Esophagus squamous epithelium (tissue), 4 donors: ENCODE measurements at regions not wholly inside any gene's neighbourhood (a gene's known extent, or its start where the extent isn't known, plus 50 kb on each side); places are given as distances from the start of the nearest gene placed in this dataset.

Experiments used
- POLR2A ChIP-seq, 4 donors: fragments of 450-650 bp; IDR thresholded peaks; one replicate each; pipeline ENCODE4 v1.6.1; 2017; ENCODE audit warnings: antibody characterized with exemption in 4 of 4, mild to moderate bottlenecking in 4 of 4, moderate library complexity in 3 of 4
- TF ChIP-seq, protein P1 (sequence below), 6 experiments: fragments of 450-650 bp in 4 of 6; fragments of 200-600 bp in 2 of 6; sonication (generic) in 2 of 6; IDR thresholded peaks; one replicate each; pipeline ENCODE4 v1.5.1; 2016 to 2019; ENCODE audit warnings: antibody characterized with exemption in 6 of 6, mild to moderate bottlenecking in 4 of 6, moderate library complexity in 4 of 6

- TF ChIP-seq, protein P1, sequence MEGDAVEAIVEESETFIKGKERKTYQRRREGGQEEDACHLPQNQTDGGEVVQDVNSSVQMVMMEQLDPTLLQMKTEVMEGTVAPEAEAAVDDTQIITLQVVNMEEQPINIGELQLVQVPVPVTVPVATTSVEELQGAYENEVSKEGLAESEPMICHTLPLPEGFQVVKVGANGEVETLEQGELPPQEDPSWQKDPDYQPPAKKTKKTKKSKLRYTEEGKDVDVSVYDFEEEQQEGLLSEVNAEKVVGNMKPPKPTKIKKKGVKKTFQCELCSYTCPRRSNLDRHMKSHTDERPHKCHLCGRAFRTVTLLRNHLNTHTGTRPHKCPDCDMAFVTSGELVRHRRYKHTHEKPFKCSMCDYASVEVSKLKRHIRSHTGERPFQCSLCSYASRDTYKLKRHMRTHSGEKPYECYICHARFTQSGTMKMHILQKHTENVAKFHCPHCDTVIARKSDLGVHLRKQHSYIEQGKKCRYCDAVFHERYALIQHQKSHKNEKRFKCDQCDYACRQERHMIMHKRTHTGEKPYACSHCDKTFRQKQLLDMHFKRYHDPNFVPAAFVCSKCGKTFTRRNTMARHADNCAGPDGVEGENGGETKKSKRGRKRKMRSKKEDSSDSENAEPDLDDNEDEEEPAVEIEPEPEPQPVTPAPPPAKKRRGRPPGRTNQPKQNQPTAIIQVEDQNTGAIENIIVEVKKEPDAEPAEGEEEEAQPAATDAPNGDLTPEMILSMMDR (IDR thresholded peaks at IDR 0.05), result no peak
- no peak for TF ChIP-seq POLR2A (IDR thresholded peaks at IDR 0.05)
Measured at GRCh38 chr20:5416086-5416485, 99.3 kb upstream of the PROKR2 start.
